ENCODE measurements at regions not wholly inside any gene's neighbourhood (a gene's known extent, or its start where the extent isn't known, plus 50 kb on each side); places are given as distances from the start of the nearest gene placed in this dataset.

DNA sequence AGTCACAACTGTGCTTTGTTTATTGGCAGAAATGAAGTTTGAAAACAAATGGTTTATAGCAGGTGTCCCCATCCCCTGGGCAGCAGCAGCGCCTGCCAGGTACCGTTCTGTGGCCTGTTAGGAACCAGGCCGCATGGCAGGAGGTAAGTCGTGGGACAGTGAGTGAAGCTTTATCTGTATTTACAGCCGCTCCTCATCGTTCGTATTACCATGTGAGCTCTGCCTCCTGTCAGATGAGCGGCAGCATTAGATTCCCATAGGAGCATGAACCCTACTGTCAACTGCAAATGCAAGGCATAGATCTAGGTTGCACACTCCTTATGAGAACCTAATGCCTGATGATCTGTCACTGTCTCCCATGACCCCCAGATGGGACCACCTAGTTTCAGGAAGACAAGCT is 63.4 kb upstream of the SOD1 start:
- Mint-ChIP-seq H3K4me1 (peaks cover 12% of the 10 kb centered on the region), H3K9me3 (peaks cover 5% of the 10 kb centered on the region), H3K36me3 (no peaks in the 10 kb centered on the region), H3K27me3 (ENCODE audit: insufficient read depth, low read depth) (peaks cover 5% of the 10 kb centered on the region), H3K27ac (no peak overlapping the region), H3K4me3 (no peak overlapping the region)
- Histone ChIP-seq H3K4me1 (peaks cover 11% of the 10 kb centered on the region), H3K79me2 (ENCODE audit: low read depth) (no peaks in the 10 kb centered on the region), H3K36me3 (no peaks in the 10 kb centered on the region), H3K4me2 (no peak overlapping the region), H2AFZ (replicated peaks) (no peak overlapping the region), H3K9me3 (ENCODE audit: low read depth) (no peaks in the 10 kb centered on the region), H3K4me3 (no peak overlapping the region), H3F3A (ENCODE audit: low read depth) (no peaks in the 10 kb centered on the region), H4K20me1 (ENCODE audit: low read depth) (no peaks in the 10 kb centered on the region), H3K27ac (no peak overlapping the region), H3K27me3 (no peaks in the 10 kb centered on the region), H3K9ac (no peak overlapping the region)
- TF ChIP-seq, protein P1, sequence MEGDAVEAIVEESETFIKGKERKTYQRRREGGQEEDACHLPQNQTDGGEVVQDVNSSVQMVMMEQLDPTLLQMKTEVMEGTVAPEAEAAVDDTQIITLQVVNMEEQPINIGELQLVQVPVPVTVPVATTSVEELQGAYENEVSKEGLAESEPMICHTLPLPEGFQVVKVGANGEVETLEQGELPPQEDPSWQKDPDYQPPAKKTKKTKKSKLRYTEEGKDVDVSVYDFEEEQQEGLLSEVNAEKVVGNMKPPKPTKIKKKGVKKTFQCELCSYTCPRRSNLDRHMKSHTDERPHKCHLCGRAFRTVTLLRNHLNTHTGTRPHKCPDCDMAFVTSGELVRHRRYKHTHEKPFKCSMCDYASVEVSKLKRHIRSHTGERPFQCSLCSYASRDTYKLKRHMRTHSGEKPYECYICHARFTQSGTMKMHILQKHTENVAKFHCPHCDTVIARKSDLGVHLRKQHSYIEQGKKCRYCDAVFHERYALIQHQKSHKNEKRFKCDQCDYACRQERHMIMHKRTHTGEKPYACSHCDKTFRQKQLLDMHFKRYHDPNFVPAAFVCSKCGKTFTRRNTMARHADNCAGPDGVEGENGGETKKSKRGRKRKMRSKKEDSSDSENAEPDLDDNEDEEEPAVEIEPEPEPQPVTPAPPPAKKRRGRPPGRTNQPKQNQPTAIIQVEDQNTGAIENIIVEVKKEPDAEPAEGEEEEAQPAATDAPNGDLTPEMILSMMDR (IDR thresholded peaks at IDR 0.05): no peak
- TF ChIP-seq EZH2 (IDR thresholded peaks at IDR 0.05): no peak
- TF ChIP-seq EZH2phosphoT487 (IDR thresholded peaks at IDR 0.05): no peak
- no peak for DNase-seq (ENCODE audit: low spot score)

DNA sequence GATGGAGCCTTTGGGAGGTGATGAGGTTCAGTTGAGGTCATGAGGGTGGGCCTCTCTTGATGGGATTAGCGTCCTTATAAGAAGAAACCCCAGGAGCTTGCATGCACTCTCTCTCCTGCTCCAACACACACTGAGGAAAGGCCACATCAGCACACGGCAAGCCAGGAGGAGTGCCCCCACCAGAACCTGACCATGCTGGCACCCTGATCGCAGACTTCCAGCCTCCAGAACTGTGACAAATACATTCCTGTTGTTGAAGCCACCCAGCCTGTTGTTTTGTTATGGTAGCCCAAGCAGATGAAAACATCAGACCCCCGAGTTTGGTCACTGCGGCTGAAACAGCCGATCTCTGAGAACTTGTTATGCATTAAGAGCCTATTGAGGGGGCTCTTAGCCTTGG is 64.8 kb upstream of the SOD1 start:
- no peak overlapping the region for H3K9ac ChIP-seq
- H3F3A ChIP-seq (ENCODE audit: low read depth): no peaks in the 10 kb centered on the region
- H3K27me3 ChIP-seq: no peaks in the 10 kb centered on the region
- no peak overlapping the region for H3K4me3 ChIP-seq
- TF ChIP-seq, protein P1 (IDR thresholded peaks at IDR 0.05): no peak
- TF ChIP-seq EZH2phosphoT487 (IDR thresholded peaks at IDR 0.05): no peak
- no peak for TF ChIP-seq EZH2 (IDR thresholded peaks at IDR 0.05)
- H3K4me3 Mint-ChIP-seq: no peak overlapping the region
- no peak overlapping the region for H3K27ac ChIP-seq
- H3K4me1 ChIP-seq: peaks cover 11% of the 10 kb centered on the region
- peaks cover 5% of the 10 kb centered on the region for H3K27me3 Mint-ChIP-seq (ENCODE audit: insufficient read depth, low read depth)
- H3K4me1 Mint-ChIP-seq: peaks cover 12% of the 10 kb centered on the region
- no peaks in the 10 kb centered on the region for H3K36me3 Mint-ChIP-seq
- H3K36me3 ChIP-seq: no peaks in the 10 kb centered on the region
- peaks cover 5% of the 10 kb centered on the region for H3K9me3 Mint-ChIP-seq
- no peaks in the 10 kb centered on the region for H3K9me3 ChIP-seq (ENCODE audit: low read depth)
- no peak for DNase-seq (ENCODE audit: low spot score)
- no peaks in the 10 kb centered on the region for H4K20me1 ChIP-seq (ENCODE audit: low read depth)
- no peak overlapping the region for H3K4me2 ChIP-seq
- H3K79me2 ChIP-seq (ENCODE audit: low read depth): no peaks in the 10 kb centered on the region
- H2AFZ ChIP-seq (replicated peaks): no peak overlapping the region
- no peak overlapping the region for H3K27ac Mint-ChIP-seq

DNA sequence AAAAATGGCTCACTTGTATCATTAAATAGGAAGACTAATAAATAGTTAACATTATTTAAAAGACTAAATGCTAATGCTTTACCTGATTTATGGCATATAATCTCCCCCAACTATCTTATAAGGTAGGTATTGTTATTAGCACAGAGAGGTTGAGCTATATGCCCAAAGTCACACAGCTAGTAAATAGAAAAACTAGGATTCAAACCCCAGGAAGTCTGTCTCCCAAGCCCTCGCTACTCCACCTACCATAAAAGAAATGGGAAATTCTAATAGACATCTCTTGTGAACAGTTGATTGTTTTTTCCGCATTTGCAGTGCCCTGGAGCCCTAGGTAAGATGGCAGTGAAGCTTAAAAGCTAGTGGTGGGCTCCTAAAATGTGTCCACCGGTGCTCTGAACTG is 65.2 kb upstream of the SOD1 start:
- Histone ChIP-seq H3K79me2 (ENCODE audit: low read depth) (no peaks in the 10 kb centered on the region), H3K4me2 (no peak overlapping the region), H3K4me1 (peaks cover 11% of the 10 kb centered on the region), H3K9me3 (ENCODE audit: low read depth) (no peaks in the 10 kb centered on the region), H3K27ac (no peak overlapping the region), H4K20me1 (ENCODE audit: low read depth) (no peaks in the 10 kb centered on the region), H3K27me3 (no peaks in the 10 kb centered on the region), H2AFZ (replicated peaks) (no peak overlapping the region), H3K36me3 (no peaks in the 10 kb centered on the region), H3F3A (ENCODE audit: low read depth) (no peaks in the 10 kb centered on the region), H3K9ac (no peak overlapping the region), H3K4me3 (no peak overlapping the region)
- Mint-ChIP-seq H3K4me1 (peaks cover 12% of the 10 kb centered on the region), H3K27me3 (ENCODE audit: insufficient read depth, low read depth) (peaks cover 5% of the 10 kb centered on the region), H3K9me3 (peaks cover 5% of the 10 kb centered on the region), H3K36me3 (no peaks in the 10 kb centered on the region), H3K27ac (no peak overlapping the region), H3K4me3 (no peak overlapping the region)
- DNase-seq (ENCODE audit: low spot score): no peak
- TF ChIP-seq EZH2phosphoT487 (IDR thresholded peaks at IDR 0.05) (no peak), EZH2 (IDR thresholded peaks at IDR 0.05) (no peak)

DNA sequence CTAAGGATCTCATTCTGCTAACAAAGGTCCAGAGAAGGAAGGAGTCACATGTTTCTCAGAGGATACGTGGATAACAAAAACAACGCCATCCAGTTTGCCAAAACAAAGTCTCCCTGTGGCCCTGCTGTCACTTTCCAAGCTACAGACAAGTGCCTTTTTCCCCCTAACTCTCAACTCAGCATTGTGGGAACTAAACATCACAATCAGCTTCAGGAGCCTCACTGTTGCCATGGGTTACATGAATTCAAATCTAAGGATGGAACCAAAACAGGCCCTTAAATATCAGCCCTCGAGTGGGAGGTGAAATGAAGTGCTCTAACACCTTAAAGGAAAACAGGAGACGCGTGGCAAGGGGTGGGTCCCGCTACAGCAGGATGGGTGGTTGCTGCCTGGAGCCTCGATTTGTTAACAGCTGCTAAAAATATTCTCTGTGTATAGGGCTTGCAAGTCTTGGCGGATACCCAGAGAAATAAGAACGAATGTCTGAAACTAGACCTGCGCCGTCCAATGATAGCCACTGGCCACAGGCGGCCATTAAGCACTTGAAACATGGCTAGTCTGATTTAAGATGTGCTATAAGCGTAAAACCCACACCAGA is 66.4 kb upstream of the SOD1 start:
- peak overlapping the region; percentile 57 for H3K27ac Mint-ChIP-seq
- H2AFZ ChIP-seq (replicated peaks): peak overlapping the region; percentile 76
- no peak overlapping the region for H3K27ac ChIP-seq

More for the DNA sequence above, 66.4 kb upstream of the SOD1 start:
- Mint-ChIP-seq H3K36me3 (no peaks in the 10 kb centered on the region), H3K9me3 (peaks cover 5% of the 10 kb centered on the region), H3K27me3 (ENCODE audit: insufficient read depth, low read depth) (peaks cover 5% of the 10 kb centered on the region), H3K4me1 (peaks cover 12% of the 10 kb centered on the region), H3K4me3 (no peak overlapping the region)
- DNase-seq (ENCODE audit: low spot score): no peak
- TF ChIP-seq EZH2phosphoT487 (IDR thresholded peaks at IDR 0.05): no peak
- no peak for TF ChIP-seq EZH2 (IDR thresholded peaks at IDR 0.05)
- TF ChIP-seq, protein P1 (IDR thresholded peaks at IDR 0.05): no peak
- Histone ChIP-seq H3K27me3 (no peaks in the 10 kb centered on the region), H3K9ac (no peak overlapping the region), H3K4me1 (peaks cover 11% of the 10 kb centered on the region), H4K20me1 (ENCODE audit: low read depth) (no peaks in the 10 kb centered on the region), H3F3A (ENCODE audit: low read depth) (no peaks in the 10 kb centered on the region), H3K4me2 (peak overlapping the region; percentile 11), H3K79me2 (ENCODE audit: low read depth) (no peaks in the 10 kb centered on the region), H3K4me3 (no peak overlapping the region), H3K9me3 (ENCODE audit: low read depth) (no peaks in the 10 kb centered on the region), H3K36me3 (no peaks in the 10 kb centered on the region)
